Brain microvascular endothelial cell (primary cell): ENCODE measurements at regions not wholly inside any gene's neighbourhood (a gene's known extent, or its start where the extent isn't known, plus 50 kb on each side); places are given as distances from the start of the nearest gene placed in this dataset.
"Not testable (repeated sequence)": the region's sequence is repeated elsewhere in the genome, so short reads cannot be mapped to it uniquely, and the experiment has no call there.

Experiments
- DNase-seq: peaks from one replicate; pipeline ENCODE4 v3.0.0-alpha.2; 2020
- H3K27ac ChIP-seq: fragments of 250-450 bp; sonication (Bioruptor Pico); 2 replicates; pipeline ENCODE4 v1.5.1; 2020; ENCODE audit warnings: mild to moderate bottlenecking, moderate library complexity
- H3K27me3 ChIP-seq: fragments of 250-450 bp; sonication (Bioruptor Pico); replicated peaks from 2 replicates; pipeline ENCODE4 v1.5.1; 2020; ENCODE audit warnings: mild to moderate bottlenecking
- H3K36me3 ChIP-seq: fragments of 250-450 bp; sonication (Bioruptor Pico); replicated peaks from 2 replicates; pipeline ENCODE4 v1.5.1; 2020; ENCODE audit warnings: mild to moderate bottlenecking
- H3K4me3 ChIP-seq: 2 replicates; pipeline ENCODE4 v1.5.1; 2011; ENCODE audit warnings: low read depth, mild to moderate bottlenecking, control low read depth, low read length, moderate library complexity
- in situ Hi-C: cut with HindIII; loops from 2 replicates; pipeline ENCODE4 v1.10.0; 2017; ENCODE audit warnings: low sequenced_read_pairs, low pct_ligation_motif_present
- TF ChIP-seq, protein P1 (sequence below): IDR thresholded peaks from 2 replicates; pipeline ENCODE4 v1.5.1; 2011; ENCODE audit warnings: low read depth, mild to moderate bottlenecking, moderate library complexity, low read length, control low read depth, inconsistent platforms; ENCODE audit errors: missing control alignments

DNA sequence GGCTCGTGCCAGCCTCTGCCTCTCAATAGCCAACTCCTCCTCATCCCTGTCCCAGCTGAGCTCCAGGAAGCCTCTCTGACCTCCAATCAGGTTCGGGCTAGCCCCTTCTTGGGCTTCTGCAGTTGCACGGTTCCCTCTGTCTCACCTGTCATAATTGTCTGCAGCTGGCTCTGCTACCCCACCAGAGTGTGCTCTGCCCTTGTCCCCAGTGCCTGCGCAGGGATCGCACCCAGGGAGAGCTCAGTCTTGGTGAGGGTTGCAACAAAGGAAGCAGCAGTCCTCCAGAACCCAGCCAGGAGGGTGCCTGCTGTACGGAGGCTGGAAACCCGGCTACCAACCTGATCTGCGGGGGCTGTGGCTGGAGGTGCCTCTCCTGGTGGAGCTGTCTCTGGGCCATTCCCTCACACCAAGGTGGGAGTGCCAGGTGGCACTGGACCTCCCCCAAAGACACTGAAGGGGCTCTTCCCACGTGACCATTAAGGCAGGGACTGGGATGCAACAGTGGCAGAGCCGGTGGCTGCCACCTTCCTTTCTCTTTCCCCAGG lies 63.5 kb upstream of the DMRTB1 start:
- in situ Hi-C loops: no loop called here
- no peak overlapping the region for H3K27ac ChIP-seq
- H3K36me3 ChIP-seq: no peaks in the 10 kb centered on the region
- no peak for DNase-seq
- H3K27me3 ChIP-seq: no peaks in the 10 kb centered on the region
- no peak overlapping the region for H3K4me3 ChIP-seq
- TF ChIP-seq, protein P1, sequence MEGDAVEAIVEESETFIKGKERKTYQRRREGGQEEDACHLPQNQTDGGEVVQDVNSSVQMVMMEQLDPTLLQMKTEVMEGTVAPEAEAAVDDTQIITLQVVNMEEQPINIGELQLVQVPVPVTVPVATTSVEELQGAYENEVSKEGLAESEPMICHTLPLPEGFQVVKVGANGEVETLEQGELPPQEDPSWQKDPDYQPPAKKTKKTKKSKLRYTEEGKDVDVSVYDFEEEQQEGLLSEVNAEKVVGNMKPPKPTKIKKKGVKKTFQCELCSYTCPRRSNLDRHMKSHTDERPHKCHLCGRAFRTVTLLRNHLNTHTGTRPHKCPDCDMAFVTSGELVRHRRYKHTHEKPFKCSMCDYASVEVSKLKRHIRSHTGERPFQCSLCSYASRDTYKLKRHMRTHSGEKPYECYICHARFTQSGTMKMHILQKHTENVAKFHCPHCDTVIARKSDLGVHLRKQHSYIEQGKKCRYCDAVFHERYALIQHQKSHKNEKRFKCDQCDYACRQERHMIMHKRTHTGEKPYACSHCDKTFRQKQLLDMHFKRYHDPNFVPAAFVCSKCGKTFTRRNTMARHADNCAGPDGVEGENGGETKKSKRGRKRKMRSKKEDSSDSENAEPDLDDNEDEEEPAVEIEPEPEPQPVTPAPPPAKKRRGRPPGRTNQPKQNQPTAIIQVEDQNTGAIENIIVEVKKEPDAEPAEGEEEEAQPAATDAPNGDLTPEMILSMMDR: no peak

DNA sequence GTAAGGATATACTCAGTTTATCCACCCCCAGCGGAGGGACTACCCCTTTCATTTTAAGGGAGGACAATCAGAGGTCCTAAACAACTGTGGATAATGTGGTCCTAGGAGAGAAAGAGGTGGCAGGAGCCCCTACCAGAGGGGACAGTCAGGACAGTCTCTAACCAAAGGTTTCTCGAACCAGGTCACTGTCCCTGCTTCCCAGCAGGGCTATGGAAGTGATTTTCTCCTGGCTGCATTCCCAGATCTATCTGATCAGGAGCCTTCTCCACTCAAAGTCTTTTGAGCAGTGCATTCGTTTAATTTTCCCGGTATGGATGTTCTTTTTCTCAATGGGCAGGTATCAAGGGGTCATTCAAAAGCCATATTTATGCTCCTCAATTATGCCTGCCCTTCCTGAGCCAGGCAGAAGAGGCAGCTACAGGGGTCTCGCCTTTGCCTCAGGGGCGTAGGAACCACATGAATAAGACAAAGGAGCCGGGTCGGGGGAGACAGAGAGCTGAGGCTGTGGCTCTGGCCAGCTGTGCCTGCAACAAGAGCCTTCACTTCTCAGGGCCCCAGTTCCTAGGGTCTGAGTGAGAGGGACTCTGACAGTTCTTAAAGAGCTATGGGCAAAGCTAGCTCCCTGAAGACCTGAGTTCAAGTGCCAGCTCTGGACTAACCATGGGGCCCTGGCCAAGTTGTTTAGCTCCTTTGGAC lies 62.5 kb upstream of the DMRTB1 start:
- no peaks in the 10 kb centered on the region for H3K36me3 ChIP-seq
- no peak overlapping the region for H3K27ac ChIP-seq
- H3K27me3 ChIP-seq: no peaks in the 10 kb centered on the region
- DNase-seq: no peak
- in situ Hi-C loops: no loop called here
- no peak overlapping the region for H3K4me3 ChIP-seq
- TF ChIP-seq, protein P1: no peak

DNA sequence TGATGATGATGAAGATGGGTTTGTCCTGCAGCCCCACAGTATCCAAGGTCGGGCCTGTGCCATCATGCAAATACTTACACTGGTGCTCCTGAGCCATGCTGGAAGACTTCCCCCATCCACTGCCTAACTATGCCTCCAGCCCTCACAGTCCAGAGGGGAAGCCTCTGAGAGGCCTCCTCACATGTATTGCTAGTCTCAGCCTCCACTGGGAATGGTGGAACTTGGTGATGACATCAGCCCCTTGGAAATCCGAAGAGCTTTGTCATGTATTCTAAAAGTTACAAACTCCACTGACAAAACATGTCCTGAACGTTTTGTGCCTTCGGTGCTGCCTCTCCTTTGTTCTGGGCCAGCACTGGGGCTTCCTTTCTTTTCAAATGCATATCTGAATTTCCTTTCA lies 61.1 kb upstream of the DMRTB1 start:
- TF ChIP-seq, protein P1: no peak
- in situ Hi-C loops: no loop called here
- no peak overlapping the region for H3K27ac ChIP-seq
- H3K4me3 ChIP-seq: no peak overlapping the region
- no peak for DNase-seq
- no peaks in the 10 kb centered on the region for H3K36me3 ChIP-seq
- H3K27me3 ChIP-seq: no peaks in the 10 kb centered on the region

DNA sequence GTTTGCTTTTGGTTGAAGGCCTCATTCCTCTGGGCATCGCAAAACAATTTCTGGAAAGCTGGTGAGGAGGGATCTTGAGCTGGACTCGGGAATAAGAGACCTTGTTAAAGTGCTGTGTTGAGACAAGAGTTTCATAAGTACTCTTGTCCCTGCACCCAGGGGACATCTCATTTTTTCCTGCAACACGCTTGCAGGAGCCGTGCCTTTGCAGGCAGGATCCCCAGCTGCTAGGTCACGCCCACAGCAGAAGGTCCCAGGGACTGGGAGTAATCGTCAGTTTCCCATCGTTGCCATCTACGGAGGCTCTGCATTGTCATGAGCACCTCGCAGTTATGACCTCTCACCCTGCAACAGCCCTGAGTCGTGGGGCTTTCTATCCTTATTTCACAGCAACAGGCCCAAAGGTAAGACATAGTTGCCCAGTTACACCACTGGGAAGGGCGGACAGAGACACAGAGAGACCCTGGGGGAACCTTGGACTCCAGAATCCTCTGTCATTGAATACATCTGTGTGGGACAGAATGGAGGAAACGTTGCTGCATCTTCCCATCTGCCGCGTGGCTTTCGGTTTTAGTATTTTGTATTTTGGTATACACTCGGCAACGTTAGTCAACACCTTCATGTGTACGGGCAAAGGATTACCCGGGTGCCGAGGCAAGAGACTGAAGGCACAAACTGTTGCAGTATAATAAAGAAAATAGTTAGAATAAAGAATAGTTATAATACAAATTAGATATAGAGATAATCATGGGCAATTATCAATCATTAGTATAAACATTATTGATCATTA lies 60.4 kb upstream of the DMRTB1 start:
- no peaks in the 10 kb centered on the region for H3K36me3 ChIP-seq
- H3K27me3 ChIP-seq: no peaks in the 10 kb centered on the region
- in situ Hi-C loops: no loop called here
- DNase-seq: no peak
- H3K27ac ChIP-seq: no peak overlapping the region
- H3K4me3 ChIP-seq: no peak overlapping the region
- TF ChIP-seq, protein P1: no peak

DNA sequence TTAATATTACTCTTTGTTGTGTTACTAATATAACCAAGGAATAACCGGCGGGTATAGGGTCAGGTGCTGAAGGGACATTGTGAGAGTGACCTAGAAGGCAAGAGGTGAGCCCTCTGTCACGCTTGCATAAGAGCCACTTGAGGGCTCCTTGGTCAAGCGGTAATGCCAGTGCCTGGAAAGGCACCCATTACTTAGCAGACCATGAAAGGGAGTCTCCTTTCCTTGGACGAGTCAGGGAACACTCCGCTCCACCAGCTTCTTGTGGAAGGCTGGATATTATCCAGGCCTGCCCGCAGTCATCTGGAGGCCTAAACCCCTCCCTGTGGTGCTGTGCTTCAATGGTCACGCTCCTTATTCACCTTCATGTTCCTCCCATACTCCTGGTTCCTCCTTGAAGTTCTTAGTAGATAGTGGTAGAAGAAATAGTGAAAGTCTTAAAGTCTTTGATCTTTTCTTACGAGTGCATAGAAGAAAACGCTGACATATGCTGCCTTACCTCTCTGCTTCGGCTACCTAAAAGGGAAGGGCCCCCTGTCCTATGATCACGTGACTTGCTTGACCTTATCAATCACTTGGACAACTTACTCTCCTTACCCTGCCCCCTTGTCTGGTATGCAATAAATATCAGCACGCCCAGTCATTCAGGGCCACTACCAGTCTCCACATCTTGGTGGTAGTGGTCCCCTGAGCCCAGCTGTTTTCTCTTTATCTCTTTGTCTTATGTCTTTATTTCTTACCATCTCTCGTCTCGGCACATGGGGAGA lies 59.6 kb upstream of the DMRTB1 start:
- in situ Hi-C loops, H3K4me3 ChIP-seq, H3K27ac ChIP-seq, DNase-seq, H3K27me3 ChIP-seq, H3K36me3 ChIP-seq: not testable (repeated sequence)
